ENCODE measurements at regions not wholly inside any gene's neighbourhood (a gene's known extent, or its start where the extent isn't known, plus 50 kb on each side); places are given as distances from the start of the nearest gene placed in this dataset.
A peak's percentile ranks its signal among the peaks of the same experiment; 100 is the strongest.

DNA sequence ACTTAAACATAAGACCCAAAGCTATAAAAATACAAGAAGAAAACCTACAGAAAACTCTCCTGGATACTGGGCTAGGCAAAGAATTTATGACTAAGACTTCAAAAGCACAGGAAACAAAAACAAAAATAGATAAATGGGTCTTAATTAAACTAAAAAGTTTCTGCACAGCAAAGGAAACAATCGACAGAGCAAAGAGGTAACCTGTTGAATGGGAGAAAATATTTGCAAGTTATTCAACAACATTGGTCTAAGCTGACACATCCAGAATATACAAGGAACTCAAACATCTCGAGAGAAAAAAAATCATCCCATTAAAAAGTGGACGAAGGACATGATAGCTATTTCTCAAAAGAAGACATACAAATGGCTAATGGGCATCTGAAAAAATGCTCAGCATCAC lies 72.3 kb upstream of the RBBP8 start:
- no peak overlapping the region for H3K27ac ChIP-seq
- no peak for TF ChIP-seq CTCF (conservative IDR thresholded peaks at IDR 0.05)

- TF ChIP-seq CTCF (conservative IDR thresholded peaks at IDR 0.05), result no peak
- H3K27ac ChIP-seq, result no peak overlapping the region
These were observed 67.6 kb upstream of the RBBP8 start for GRCh38 chr18:22865354-22866116.

DNA sequence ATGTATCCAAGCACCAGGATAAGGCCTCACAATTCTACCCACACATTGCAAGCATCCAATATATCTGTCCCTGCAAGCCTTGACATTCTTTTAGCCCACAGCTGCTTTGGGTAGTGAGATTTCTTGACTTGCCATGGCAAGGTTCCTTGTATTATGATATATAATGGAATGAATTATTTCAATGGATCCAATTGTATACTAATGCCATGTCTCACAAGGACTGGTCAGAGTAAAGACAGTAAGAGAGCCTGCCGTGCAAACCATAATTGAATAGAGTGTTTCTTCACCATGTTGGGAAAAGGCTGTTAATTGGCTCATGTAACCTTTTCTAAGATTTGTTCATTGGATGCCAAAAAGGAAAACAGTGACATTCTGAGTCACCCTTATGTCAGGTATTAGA lies 64.3 kb upstream of the RBBP8 start:
- no peak overlapping the region for H3K27ac ChIP-seq

GRCh38 chr18:22871809-22872525 lies 61.2 kb upstream of the RBBP8 start:
- H3K27ac ChIP-seq, result peak overlapping the region; percentile 51; the same call in 1 of the 2 replicates
- no peak for TF ChIP-seq CTCF (conservative IDR thresholded peaks at IDR 0.05)

More for the DNA sequence above, 64.3 kb upstream of the RBBP8 start:
- TF ChIP-seq CTCF (conservative IDR thresholded peaks at IDR 0.05), result no peak

GRCh38 chr18:22872900-22873537 lies 60.1 kb upstream of the RBBP8 start:
- TF ChIP-seq CTCF (conservative IDR thresholded peaks at IDR 0.05), result no peak
- peak overlapping the region; percentile 51 for H3K27ac ChIP-seq

- TF ChIP-seq CTCF (conservative IDR thresholded peaks at IDR 0.05), result no peak
These were observed 53.8 kb upstream of the RBBP8 start for GRCh38 chr18:22879293-22879692.

GRCh38 chr18:22882084-22882483 lies 51.0 kb upstream of the RBBP8 start:
- H3K27ac ChIP-seq, result no peak overlapping the region
- TF ChIP-seq CTCF (conservative IDR thresholded peaks at IDR 0.05), result no peak

More at GRCh38 chr18:22879293-22879692, 53.8 kb upstream of the RBBP8 start:
- no peak overlapping the region for H3K27ac ChIP-seq

All from VCaP (cell line).